ENCODE measurements at regions not wholly inside any gene's neighbourhood (a gene's known extent, or its start where the extent isn't known, plus 50 kb on each side); places are given as distances from the start of the nearest gene placed in this dataset.

- no peak for TF ChIP-seq POLR2A (IDR thresholded peaks at IDR 0.05)
- TF ChIP-seq CTCF (IDR thresholded peaks at IDR 0.05), result no peak
These were observed 1511.0 kb downstream of the ARAP2 start for GRCh38 chr4:34733185-34733941.

All from stomach (tissue), 4 donors.